Neural cell (in vitro differentiated cells): ENCODE measurements at regions not wholly inside any gene's neighbourhood (a gene's known extent, or its start where the extent isn't known, plus 50 kb on each side); places are given as distances from the start of the nearest gene placed in this dataset.

ENCODE experiments used
- H2AFZ ChIP-seq: fragments of 200-600, 300-800 bp; sonication (generic), shearing (Covaris generic); 2 replicates; pipeline ENCODE4 v1.6.0; 2014; ENCODE audit warnings: low read depth, mild to moderate bottlenecking, antibody characterized with exemption, low read length, moderate library complexity
- H3F3A ChIP-seq: fragments of 200-600 bp; shearing (Covaris generic); 2 replicates; pipeline ENCODE4 v1.6.1; 2016; ENCODE audit warnings: mild to moderate bottlenecking, moderate library complexity, mixed read lengths, antibody characterized with exemption, low read length; ENCODE audit not compliant: insufficient read depth, poor library complexity, severe bottlenecking
- H3K27ac ChIP-seq: fragments of 200-600, 300-800 bp; sonication (generic), shearing (Covaris generic); 2 replicates; pipeline ENCODE4 v1.5.1; 2014; ENCODE audit warnings: mild to moderate bottlenecking, low read length, moderate library complexity
- H3K27me3 ChIP-seq: fragments of 300-800, 200-600 bp; sonication (generic), shearing (Covaris generic); 2 replicates; pipeline ENCODE4 v1.6.0; 2014; ENCODE audit warnings: mild to moderate bottlenecking, low read depth, low read length, moderate library complexity; ENCODE audit not compliant: insufficient read depth
- H3K36me3 ChIP-seq: fragments of 300-800, 200-600 bp; sonication (generic), shearing (Covaris generic); 2 replicates; pipeline ENCODE4 v1.5.1; 2014; ENCODE audit warnings: mild to moderate bottlenecking, antibody characterized with exemption, low read length, moderate library complexity; ENCODE audit not compliant: insufficient read depth
- H3K4me2 ChIP-seq: fragments of 300-800, 200-600 bp; sonication (generic), shearing (Covaris generic); 2 replicates; pipeline ENCODE4 v1.6.0; 2014; ENCODE audit warnings: mild to moderate bottlenecking, low read length
- H3K4me3 ChIP-seq: fragments of 300-800, 200-600 bp; sonication (generic), shearing (Covaris generic); 2 replicates; pipeline ENCODE4 v1.5.1; 2014; ENCODE audit warnings: mild to moderate bottlenecking, low read length, moderate library complexity
- H3K79me2 ChIP-seq: fragments of 200-600 bp; shearing (Covaris generic); replicated peaks from 2 replicates; pipeline ENCODE4 v1.6.0; 2014; ENCODE audit warnings: mild to moderate bottlenecking, low read length, moderate library complexity; ENCODE audit not compliant: insufficient read depth
- H3K9ac ChIP-seq: fragments of 300-800, 200-600 bp; sonication (generic), shearing (Covaris generic); 2 replicates; pipeline ENCODE4 v1.6.1; 2016; ENCODE audit warnings: mild to moderate bottlenecking, low read length, mixed read lengths
- H3K9me2 ChIP-seq: fragments of 200-600 bp; shearing (Covaris generic); 2 replicates; pipeline ENCODE4 v1.6.1; 2016; ENCODE audit warnings: mild to moderate bottlenecking, low read length, mixed read lengths; ENCODE audit not compliant: insufficient read depth
- H3K9me3 ChIP-seq: fragments of 200-600, 300-800 bp; sonication (generic), shearing (Covaris generic); 2 replicates; pipeline ENCODE4 v1.6.1; 2016; ENCODE audit warnings: mild to moderate bottlenecking, mixed run types, low read length, moderate library complexity, mixed read lengths
- H4K20me1 ChIP-seq: fragments of 200-600 bp; shearing (Covaris generic); 2 replicates; pipeline ENCODE4 v1.6.1; 2016; ENCODE audit warnings: mild to moderate bottlenecking, mixed run types; ENCODE audit not compliant: insufficient read depth
- CTCF ChIP-seq: fragments of 450-650 bp; IDR thresholded peaks from 2 replicates; pipeline ENCODE4 v1.5.1; 2014; ENCODE audit warnings: antibody characterized with exemption, mild to moderate bottlenecking, moderate library complexity; ENCODE audit not compliant: poor library complexity, severe bottlenecking
- EP300 ChIP-seq: fragments of 450-650 bp; conservative IDR thresholded peaks from 2 replicates; pipeline ENCODE4 v1.6.1; 2014; ENCODE audit warnings: antibody characterized with exemption, mild to moderate bottlenecking, moderate library complexity; ENCODE audit not compliant: poor library complexity, severe bottlenecking
- EZH2 ChIP-seq: fragments of 200-600, 300-800 bp; shearing (Covaris generic), sonication (generic); IDR thresholded peaks from 2 replicates; pipeline ENCODE4 v1.6.1; 2014; ENCODE audit warnings: antibody characterized with exemption, low read length, borderline replicate concordance, mild to moderate bottlenecking; ENCODE audit not compliant: insufficient read depth, poor library complexity, severe bottlenecking
- MXI1 ChIP-seq: fragments of 450-650 bp; conservative IDR thresholded peaks from 2 replicates; pipeline ENCODE4 v1.6.1; 2014; ENCODE audit warnings: antibody characterized with exemption, mild to moderate bottlenecking; ENCODE audit not compliant: poor library complexity, severe bottlenecking
- POLR2AphosphoS5 ChIP-seq: IDR thresholded peaks from 2 replicates; pipeline ENCODE4 v1.6.1; 2012
- RAD21 ChIP-seq: fragments of 450-650 bp; conservative IDR thresholded peaks from 2 replicates; pipeline ENCODE4 v1.6.1; 2014; ENCODE audit warnings: antibody characterized with exemption, mild to moderate bottlenecking, moderate library complexity
- REST ChIP-seq: IDR thresholded peaks from 2 replicates; pipeline ENCODE4 v1.6.1; 2012; ENCODE audit warnings: borderline replicate concordance
- SMC3 ChIP-seq: fragments of 450-650 bp; conservative IDR thresholded peaks from 2 replicates; pipeline ENCODE4 v1.6.1; 2014; ENCODE audit warnings: antibody characterized with exemption, mild to moderate bottlenecking, moderate library complexity; ENCODE audit not compliant: poor library complexity
- TAF1 ChIP-seq: IDR thresholded peaks from 2 replicates; pipeline ENCODE4 v1.6.1; 2012; ENCODE audit warnings: low read depth

GRCh38 chr6:85066266-85066665 is 301.9 kb upstream of the TBX18 start:
- Histone ChIP-seq H3K9me3 (no peaks in the 10 kb centered on the region), H3K79me2 (no peaks in the 10 kb centered on the region), H3K27me3 (no peaks in the 10 kb centered on the region), H2AFZ (no peak overlapping the region), H3K36me3 (no peaks in the 10 kb centered on the region), H3F3A (no peaks in the 10 kb centered on the region), H3K9ac (no peak overlapping the region), H3K9me2 (no peaks in the 10 kb centered on the region), H3K27ac (no peak overlapping the region), H4K20me1 (no peaks in the 10 kb centered on the region), H3K4me2 (no peak overlapping the region), H3K4me3 (no peak overlapping the region)
- TF ChIP-seq SMC3 (no peak), POLR2AphosphoS5 (no peak), MXI1 (no peak), EP300 (no peak), REST (no peak), TAF1 (no peak), EZH2 (no peak), RAD21 (no peak), CTCF (no peak)

- H3K27ac ChIP-seq: no peak overlapping the region
- no peaks in the 10 kb centered on the region for H3K79me2 ChIP-seq
- H3F3A ChIP-seq: no peaks in the 10 kb centered on the region
- H3K4me3 ChIP-seq: no peak overlapping the region
- no peaks in the 10 kb centered on the region for H3K36me3 ChIP-seq
- H3K9ac ChIP-seq: no peak overlapping the region
- H3K4me2 ChIP-seq: no peak overlapping the region
- no peak overlapping the region for H2AFZ ChIP-seq
- no peaks in the 10 kb centered on the region for H3K9me3 ChIP-seq
- no peaks in the 10 kb centered on the region for H3K27me3 ChIP-seq
- no peak for TF ChIP-seq EP300
- TF ChIP-seq MXI1: no peak
- no peak for TF ChIP-seq SMC3
- no peak for TF ChIP-seq RAD21
- no peak for TF ChIP-seq EZH2
- no peak for TF ChIP-seq POLR2AphosphoS5
- TF ChIP-seq TAF1: no peak
- TF ChIP-seq CTCF: no peak
- no peak for TF ChIP-seq REST
- H3K9me2 ChIP-seq: no peaks in the 10 kb centered on the region
- no peaks in the 10 kb centered on the region for H4K20me1 ChIP-seq
Measured at GRCh38 chr6:85065831-85066230, 301.4 kb upstream of the TBX18 start.
